Peyer's patch (tissue), 4 donors: ENCODE measurements at regions not wholly inside any gene's neighbourhood (a gene's known extent, or its start where the extent isn't known, plus 50 kb on each side); places are given as distances from the start of the nearest gene placed in this dataset.

Experiments used
- DNase-seq, 3 donors: peaks; one replicate each; pipeline ENCODE4 v3.0.0-alpha.2; 2017 to 2019
- H3K27ac ChIP-seq, 4 donors: fragments of 200-600 bp; sonication (generic); one replicate each; pipeline ENCODE4 v1.5.1; 2016 to 2019
- H3K27me3 ChIP-seq, 2 donors: fragments of 200-600 bp; sonication (generic); one replicate each; pipeline ENCODE4 v1.5.1; 2019
- H3K36me3 ChIP-seq, 3 donors: fragments of 200-600 bp; sonication (generic); one replicate each; pipeline ENCODE4 v1.5.1; 2016 to 2019
- H3K4me1 ChIP-seq, 4 donors: fragments of 200-600 bp; sonication (generic); one replicate each; pipeline ENCODE4 v1.5.1; 2016 to 2019
- H3K4me3 ChIP-seq, 4 donors: fragments of 200-600 bp; sonication (generic); 1 replicate in 3 of 4; 2 replicates in 1 of 4; pipeline ENCODE4 v1.5.1; 2016 to 2019; ENCODE audit warnings: mild to moderate bottlenecking in 1 of 4
- H3K9me3 ChIP-seq, 4 donors: fragments of 200-600 bp; sonication (generic); one replicate each; pipeline ENCODE4 v1.5.1; 2016 to 2019; ENCODE audit warnings: mild to moderate bottlenecking in 1 of 4
- POLR2A ChIP-seq, 2 donors: fragments of 450-650 bp; IDR thresholded peaks; one replicate each; pipeline ENCODE4 v1.5.1; 2017; ENCODE audit warnings: antibody characterized with exemption in 2 of 2, mild to moderate bottlenecking in 2 of 2, moderate library complexity in 2 of 2
- TF ChIP-seq, protein P1 (sequence below), 6 experiments: fragments of 450-650 bp in 4 of 6; fragments of 200-600 bp in 2 of 6; sonication (generic) in 1 of 6; IDR thresholded peaks; one replicate each; pipeline ENCODE4 v1.5.1; 2017 to 2019; ENCODE audit warnings: antibody characterized with exemption in 6 of 6, mild to moderate bottlenecking in 3 of 6, moderate library complexity in 1 of 6

DNA sequence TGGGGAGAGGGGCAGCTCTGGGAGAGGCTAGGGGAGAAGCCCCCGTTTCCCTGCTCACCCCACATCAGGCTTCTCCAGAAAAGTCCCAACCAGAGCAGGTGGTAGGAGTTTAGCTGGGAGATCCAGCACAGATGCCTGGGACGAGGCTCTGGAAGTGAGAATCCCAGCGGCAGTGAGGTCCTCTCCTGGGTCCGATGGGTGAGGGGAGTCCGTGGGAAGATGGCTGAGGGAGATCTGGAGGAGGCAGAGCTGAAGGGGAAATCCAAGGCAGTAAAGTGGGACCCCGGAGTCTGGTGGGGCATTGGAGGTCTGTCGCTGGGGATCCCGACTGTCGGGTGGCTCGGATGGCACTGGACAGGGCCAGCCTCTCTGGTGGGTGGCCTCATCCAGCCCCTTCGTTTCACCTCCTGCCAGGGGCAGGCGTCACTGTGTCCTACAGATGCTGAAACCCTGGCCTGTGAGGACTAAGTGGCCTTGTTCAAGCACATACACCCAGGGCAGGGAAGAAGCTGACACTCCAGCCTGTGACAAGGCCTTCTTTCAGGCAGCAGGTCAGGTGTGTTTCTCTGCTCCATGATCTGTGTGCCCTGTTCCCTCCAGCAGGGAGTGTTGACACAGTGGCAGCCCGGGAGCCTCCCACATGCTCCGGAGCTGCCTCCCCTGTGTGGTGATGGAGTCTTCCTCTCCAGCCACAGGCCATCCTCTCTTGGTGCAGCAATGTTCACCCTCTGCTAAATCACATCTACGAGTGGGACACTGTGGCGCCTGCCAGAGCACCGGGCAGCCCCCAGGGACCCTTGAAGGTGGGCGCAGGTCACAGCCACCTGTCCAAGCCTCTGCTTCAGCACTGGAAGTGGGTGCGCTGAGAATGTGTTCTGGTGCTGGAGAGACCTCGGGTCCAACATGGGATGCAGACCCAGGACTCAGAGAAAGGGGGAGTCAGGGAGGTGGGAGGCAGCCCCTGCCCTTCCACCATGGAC lies 850.8 kb downstream of the BRD1 start:
- H3K27me3 ChIP-seq, result no peaks in the 10 kb centered on the region
- H3K27ac ChIP-seq, result no peak overlapping the region
- no peaks in the 10 kb centered on the region for H3K36me3 ChIP-seq
- no peak for TF ChIP-seq POLR2A (IDR thresholded peaks at IDR 0.05)
- TF ChIP-seq, protein P1, sequence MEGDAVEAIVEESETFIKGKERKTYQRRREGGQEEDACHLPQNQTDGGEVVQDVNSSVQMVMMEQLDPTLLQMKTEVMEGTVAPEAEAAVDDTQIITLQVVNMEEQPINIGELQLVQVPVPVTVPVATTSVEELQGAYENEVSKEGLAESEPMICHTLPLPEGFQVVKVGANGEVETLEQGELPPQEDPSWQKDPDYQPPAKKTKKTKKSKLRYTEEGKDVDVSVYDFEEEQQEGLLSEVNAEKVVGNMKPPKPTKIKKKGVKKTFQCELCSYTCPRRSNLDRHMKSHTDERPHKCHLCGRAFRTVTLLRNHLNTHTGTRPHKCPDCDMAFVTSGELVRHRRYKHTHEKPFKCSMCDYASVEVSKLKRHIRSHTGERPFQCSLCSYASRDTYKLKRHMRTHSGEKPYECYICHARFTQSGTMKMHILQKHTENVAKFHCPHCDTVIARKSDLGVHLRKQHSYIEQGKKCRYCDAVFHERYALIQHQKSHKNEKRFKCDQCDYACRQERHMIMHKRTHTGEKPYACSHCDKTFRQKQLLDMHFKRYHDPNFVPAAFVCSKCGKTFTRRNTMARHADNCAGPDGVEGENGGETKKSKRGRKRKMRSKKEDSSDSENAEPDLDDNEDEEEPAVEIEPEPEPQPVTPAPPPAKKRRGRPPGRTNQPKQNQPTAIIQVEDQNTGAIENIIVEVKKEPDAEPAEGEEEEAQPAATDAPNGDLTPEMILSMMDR (IDR thresholded peaks at IDR 0.05), result no peak
- H3K9me3 ChIP-seq, result no peaks in the 10 kb centered on the region
- DNase-seq, result no peak
- no peaks in the 10 kb centered on the region for H3K4me1 ChIP-seq
- H3K4me3 ChIP-seq, result no peak overlapping the region

GRCh38 chr22:48975886-48976285 lies 851.8 kb downstream of the BRD1 start:
- Histone ChIP-seq H3K27ac (no peak overlapping the region), H3K4me1 (no peaks in the 10 kb centered on the region), H3K9me3 (no peaks in the 10 kb centered on the region), H3K4me3 (no peak overlapping the region), H3K27me3 (no peaks in the 10 kb centered on the region), H3K36me3 (no peaks in the 10 kb centered on the region)
- TF ChIP-seq, protein P1 (IDR thresholded peaks at IDR 0.05), result no peak
- TF ChIP-seq POLR2A (IDR thresholded peaks at IDR 0.05), result no peak
- no peak for DNase-seq

GRCh38 chr22:48975316-48975741 lies 852.3 kb downstream of the BRD1 start:
- Histone ChIP-seq H3K27ac (no peak overlapping the region), H3K4me3 (no peak overlapping the region), H3K4me1 (no peaks in the 10 kb centered on the region), H3K27me3 (no peaks in the 10 kb centered on the region), H3K36me3 (no peaks in the 10 kb centered on the region), H3K9me3 (no peaks in the 10 kb centered on the region)
- no peak for TF ChIP-seq POLR2A (IDR thresholded peaks at IDR 0.05)
- TF ChIP-seq, protein P1 (IDR thresholded peaks at IDR 0.05), result no peak
- DNase-seq, result no peak

- DNase-seq, result no peak
- no peaks in the 10 kb centered on the region for H3K4me1 ChIP-seq
- H3K27ac ChIP-seq, result no peak overlapping the region
- no peaks in the 10 kb centered on the region for H3K9me3 ChIP-seq
- H3K36me3 ChIP-seq, result no peaks in the 10 kb centered on the region
- TF ChIP-seq, protein P1 (IDR thresholded peaks at IDR 0.05), result no peak
- TF ChIP-seq POLR2A (IDR thresholded peaks at IDR 0.05), result no peak
- no peak overlapping the region for H3K4me3 ChIP-seq
- no peaks in the 10 kb centered on the region for H3K27me3 ChIP-seq
These were observed 853.0 kb downstream of the BRD1 start for GRCh38 chr22:48974443-48975315.

GRCh38 chr22:48973694-48974041 lies 854.0 kb downstream of the BRD1 start:
- Histone ChIP-seq H3K36me3 (no peaks in the 10 kb centered on the region), H3K27me3 (no peaks in the 10 kb centered on the region), H3K9me3 (no peaks in the 10 kb centered on the region), H3K4me3 (no peak overlapping the region), H3K27ac (no peak overlapping the region), H3K4me1 (no peaks in the 10 kb centered on the region)
- TF ChIP-seq POLR2A (IDR thresholded peaks at IDR 0.05), result no peak
- TF ChIP-seq, protein P1 (IDR thresholded peaks at IDR 0.05), result no peak
- no peak for DNase-seq
